Upper lobe of left lung (tissue), 6 donors: ENCODE measurements at regions not wholly inside any gene's neighbourhood (a gene's known extent, or its start where the extent isn't known, plus 50 kb on each side); places are given as distances from the start of the nearest gene placed in this dataset.

Experiments
- ATAC-seq, 2 donors: fragments of 200-7000 bp; cut with Tn5 transposase; one replicate each; pipeline ENCODE4 v1.9.1; 2022; ENCODE audit warnings: mild to moderate bottlenecking in 2 of 2, moderate library complexity in 2 of 2; ENCODE audit not compliant: low FRiP score in 2 of 2
- DNase-seq, 2 donors: peaks; one replicate each; pipeline ENCODE4 v3.0.0-alpha.2; 2019 to 2020
- H3K27ac ChIP-seq, 4 donors: fragments of 200-600 bp; sonication (generic); one replicate each; pipeline ENCODE4 v1.5.1; 2016 to 2019
- H3K27me3 ChIP-seq, 4 donors: fragments of 200-600 bp; sonication (generic); one replicate each; pipeline ENCODE4 v1.5.1; 2017 to 2019
- H3K36me3 ChIP-seq, 4 donors: fragments of 200-600 bp; sonication (generic); one replicate each; pipeline ENCODE4 v1.5.1; 2016 to 2019
- H3K4me1 ChIP-seq, 4 donors: fragments of 200-600 bp; sonication (generic); one replicate each; pipeline ENCODE4 v1.5.1; 2018 to 2019
- H3K4me3 ChIP-seq, 4 donors: fragments of 200-600 bp; sonication (generic); one replicate each; pipeline ENCODE4 v1.5.1; 2017 to 2019; ENCODE audit warnings: mild to moderate bottlenecking in 2 of 4, moderate library complexity in 1 of 4
- H3K9me3 ChIP-seq, 4 donors: fragments of 200-600 bp; sonication (generic); one replicate each; pipeline ENCODE4 v1.5.1; 2018 to 2019
- CTCF ChIP-seq, 6 experiments: fragments of 450-650 bp in 4 of 6; fragments of 200-600 bp in 2 of 6; sonication (generic) in 2 of 6; IDR thresholded peaks; one replicate each; pipeline ENCODE4 v1.5.1; 2016 to 2019; ENCODE audit warnings: antibody characterized with exemption in 6 of 6
- EP300 ChIP-seq, 4 donors: sonication (generic); formaldehyde crosslinking; IDR thresholded peaks; one replicate each; pipeline ENCODE4 v1.5.1; 2017; ENCODE audit warnings: antibody characterized with exemption in 4 of 4, control low read depth in 2 of 4
- POLR2A ChIP-seq, 4 donors: fragments of 450-650 bp; IDR thresholded peaks; one replicate each; pipeline ENCODE4 v1.5.1; 2016 to 2017; ENCODE audit warnings: antibody characterized with exemption in 4 of 4, mild to moderate bottlenecking in 2 of 4
- POLR2AphosphoS5 ChIP-seq, 2 donors: sonication (generic); formaldehyde crosslinking; IDR thresholded peaks; one replicate each; pipeline ENCODE4 v1.5.1; 2017; ENCODE audit warnings: antibody characterized with exemption in 2 of 2
- WGBS, 2 donors: methylation state at CpG; one replicate each; pipeline ENCODE4 v1.1.5; 2017 to 2018; 5-methylcytosine and 5-hydroxymethylcytosine counted together
- donor health status: DM: no; HTN: no; CAD: no; lungs with moderate emphysema.
- donor health status: DM: no; HTN: yes; CAD: no; lungs with severe emphysema.

- no peak for ATAC-seq
- TF ChIP-seq EP300 (IDR thresholded peaks at IDR 0.05): no peak
- no peak for TF ChIP-seq POLR2AphosphoS5 (IDR thresholded peaks at IDR 0.05)
- TF ChIP-seq POLR2A (IDR thresholded peaks at IDR 0.05): no peak
- no peak for TF ChIP-seq CTCF (IDR thresholded peaks at IDR 0.05)
- Histone ChIP-seq H3K9me3 (peaks cover 0 to 7% (median 4%) of the 10 kb centered on the region in 4 donors), H3K27me3 (no peaks in the 10 kb centered on the region), H3K27ac (no peak overlapping the region), H3K36me3 (no peaks in the 10 kb centered on the region), H3K4me1 (no peaks in the 10 kb centered on the region), H3K4me3 (no peak overlapping the region)
- WGBS, 2 donors: 51 to 67% methylated on average over 1 of the region's 1 CpG
- DNase-seq: no peak
Observed at GRCh38 chr2:59684771-59685166, 868.7 kb downstream of the BCL11A start.

GRCh38 chr2:59684116-59684770 is 869.2 kb downstream of the BCL11A start:
- no peak for ATAC-seq

GRCh38 chr2:59680863-59681262 is 872.6 kb downstream of the BCL11A start:
- Histone ChIP-seq H3K4me1 (no peaks in the 10 kb centered on the region), H3K4me3 (no peak overlapping the region), H3K36me3 (no peaks in the 10 kb centered on the region), H3K9me3 (peaks cover 0 to 7% (median 4%) of the 10 kb centered on the region in 4 donors), H3K27me3 (no peaks in the 10 kb centered on the region), H3K27ac (no peak overlapping the region)
- ATAC-seq (no peak), DNase-seq (no peak)
- TF ChIP-seq POLR2AphosphoS5 (IDR thresholded peaks at IDR 0.05) (no peak), POLR2A (IDR thresholded peaks at IDR 0.05) (no peak), EP300 (IDR thresholded peaks at IDR 0.05) (no peak), CTCF (IDR thresholded peaks at IDR 0.05) (no peak)
- 90 to 100% methylated on average over 1 of the region's 1 CpG for WGBS, 2 donors

More at GRCh38 chr2:59684116-59684770, 869.2 kb downstream of the BCL11A start:
- no peaks in the 10 kb centered on the region for H3K4me1 ChIP-seq
- H3K4me3 ChIP-seq: no peak overlapping the region
- WGBS, 2 donors: 49 to 58% methylated on average over 4 of the region's 4 CpGs
- H3K9me3 ChIP-seq: peaks cover 0 to 7% (median 4%) of the 10 kb centered on the region in 4 donors
- no peaks in the 10 kb centered on the region for H3K36me3 ChIP-seq
- TF ChIP-seq CTCF (IDR thresholded peaks at IDR 0.05) (no peak), POLR2A (IDR thresholded peaks at IDR 0.05) (no peak), EP300 (IDR thresholded peaks at IDR 0.05) (no peak), POLR2AphosphoS5 (IDR thresholded peaks at IDR 0.05) (no peak)
- H3K27me3 ChIP-seq: no peaks in the 10 kb centered on the region
- DNase-seq: no peak
- no peak overlapping the region for H3K27ac ChIP-seq

- H3K9me3 ChIP-seq: peaks cover 0 to 7% (median 4%) of the 10 kb centered on the region in 4 donors
- TF ChIP-seq EP300 (IDR thresholded peaks at IDR 0.05) (no peak), CTCF (IDR thresholded peaks at IDR 0.05) (no peak), POLR2AphosphoS5 (IDR thresholded peaks at IDR 0.05) (no peak), POLR2A (IDR thresholded peaks at IDR 0.05) (no peak)
- DNase-seq (no peak), ATAC-seq (no peak)
- no peak overlapping the region for H3K27ac ChIP-seq
- H3K4me3 ChIP-seq: no peak overlapping the region
- no peaks in the 10 kb centered on the region for H3K27me3 ChIP-seq
- 68 to 81% methylated on average over 2 of the region's 2 CpGs for WGBS, 2 donors
- no peaks in the 10 kb centered on the region for H3K4me1 ChIP-seq
- H3K36me3 ChIP-seq: no peaks in the 10 kb centered on the region
Observed at GRCh38 chr2:59677158-59677557, 876.3 kb downstream of the BCL11A start.

- DNase-seq (no peak), ATAC-seq (no peak)
- no peaks in the 10 kb centered on the region for H3K9me3 ChIP-seq
- H3K36me3 ChIP-seq: no peaks in the 10 kb centered on the region
- H3K4me1 ChIP-seq: no peaks in the 10 kb centered on the region
- H3K27ac ChIP-seq: no peak overlapping the region
- WGBS, 2 donors: 62 to 67% methylated on average over 1 of the region's 1 CpG
- TF ChIP-seq POLR2AphosphoS5 (IDR thresholded peaks at IDR 0.05): no peak
- TF ChIP-seq CTCF (IDR thresholded peaks at IDR 0.05): no peak
- TF ChIP-seq EP300 (IDR thresholded peaks at IDR 0.05): no peak
- TF ChIP-seq POLR2A (IDR thresholded peaks at IDR 0.05): no peak
- no peak overlapping the region for H3K4me3 ChIP-seq
- H3K27me3 ChIP-seq: no peaks in the 10 kb centered on the region
Observed at GRCh38 chr2:59674100-59674499, 879.4 kb downstream of the BCL11A start.
